GM23338 (cell line): ENCODE measurements at regions not wholly inside any gene's neighbourhood (a gene's known extent, or its start where the extent isn't known, plus 50 kb on each side); places are given as distances from the start of the nearest gene placed in this dataset.

Experiments
- ATAC-seq: fragments of 200-7000 bp; cut with Tn5 transposase; 3 replicates; pipeline ENCODE4 v1.9.1; 2020
- DNase-seq: peaks from one replicate; pipeline ENCODE4 v3.0.0-alpha.2; 2015; ENCODE audit warnings: low spot score
- H2AFZ ChIP-seq: fragments of 200-600 bp; sonication (generic); 2 replicates; pipeline ENCODE4 v1.8.0; 2016; ENCODE audit warnings: antibody characterized with exemption, mild to moderate bottlenecking, moderate library complexity
- H3F3A ChIP-seq: fragments of 200-600 bp; sonication (generic); replicated peaks from 2 replicates; pipeline ENCODE4 v1.8.0; 2017; ENCODE audit warnings: antibody characterized with exemption, mixed run types, low read depth
- H3K27ac ChIP-seq: fragments of 200-600 bp; sonication (generic); 2 replicates; pipeline ENCODE4 v1.6.1; 2016; ENCODE audit warnings: low read depth
- H3K27me3 ChIP-seq: fragments of 200-600 bp; sonication (generic); 2 replicates; pipeline ENCODE4 v1.8.0; 2016; ENCODE audit warnings: mild to moderate bottlenecking, mixed run types, moderate library complexity; ENCODE audit not compliant: insufficient read depth
- H3K36me3 ChIP-seq: fragments of 200-600 bp; sonication (generic); 2 replicates; pipeline ENCODE4 v1.8.0; 2016; ENCODE audit warnings: mild to moderate bottlenecking; ENCODE audit not compliant: insufficient read depth
- H3K4me1 ChIP-seq: fragments of 200-600 bp; sonication (generic); 2 replicates; pipeline ENCODE4 v1.8.0; 2016; ENCODE audit warnings: mild to moderate bottlenecking, moderate library complexity; ENCODE audit not compliant: insufficient read depth
- H3K4me2 ChIP-seq: fragments of 200-600 bp; sonication (generic); 2 replicates; pipeline ENCODE4 v1.7.1; 2017; ENCODE audit warnings: mixed run types
- H3K4me3 ChIP-seq: fragments of 200-600 bp; sonication (generic); 2 replicates; pipeline ENCODE4 v1.6.1; 2016; ENCODE audit warnings: mixed run types
- H3K79me2 ChIP-seq: fragments of 200-600 bp; sonication (generic); replicated peaks from 2 replicates; pipeline ENCODE4 v1.8.0; 2017; ENCODE audit warnings: mild to moderate bottlenecking; ENCODE audit not compliant: insufficient read depth
- H3K9me2 ChIP-seq: fragments of 200-600 bp; sonication (generic); 2 replicates; pipeline ENCODE4 v1.8.0; 2017; ENCODE audit not compliant: insufficient read depth
- H4K20me1 ChIP-seq: fragments of 200-600 bp; sonication (generic); replicated peaks from 2 replicates; pipeline ENCODE4 v1.8.0; 2017; ENCODE audit warnings: mild to moderate bottlenecking; ENCODE audit not compliant: insufficient read depth
- H3K27ac Mint-ChIP-seq: 2 replicates; pipeline ENCODE4 v1.8.0; 2020; ENCODE audit warnings: inconsistent platforms, mild to moderate bottlenecking, moderate library complexity, mixed read lengths
- H3K27me3 Mint-ChIP-seq: 3 replicates; pipeline ENCODE4 v1.8.0; 2022; ENCODE audit warnings: low read depth, mild to moderate bottlenecking, moderate library complexity, mixed read lengths, inconsistent platforms; ENCODE audit not compliant: insufficient read depth, poor library complexity
- H3K36me3 Mint-ChIP-seq: 3 replicates; pipeline ENCODE4 v1.8.0; 2021; ENCODE audit warnings: low read depth, mild to moderate bottlenecking, inconsistent platforms, moderate library complexity, mixed read lengths
- H3K4me1 Mint-ChIP-seq: 3 replicates; pipeline ENCODE4 v1.8.0; 2020; ENCODE audit warnings: mild to moderate bottlenecking, inconsistent platforms, mixed read lengths
- H3K4me3 Mint-ChIP-seq: 3 replicates; pipeline ENCODE4 v1.8.0; 2021; ENCODE audit warnings: moderate library complexity, mild to moderate bottlenecking, inconsistent platforms, mixed read lengths
- H3K9me3 Mint-ChIP-seq: 3 replicates; pipeline ENCODE4 v1.8.0; 2020; ENCODE audit warnings: moderate library complexity, mild to moderate bottlenecking, inconsistent platforms, mixed read lengths
- EZH2 ChIP-seq: fragments of 200-600 bp; sonication (generic); IDR thresholded peaks from one replicate; pipeline ENCODE4 v1.8.0; 2017; ENCODE audit warnings: antibody characterized with exemption, mild to moderate bottlenecking, low read depth; ENCODE audit not compliant: unreplicated experiment
- NANOG ChIP-seq: IDR thresholded peaks from 2 replicates; pipeline ENCODE4 v1.6.1; 2016; ENCODE audit warnings: antibody characterized with exemption, borderline replicate concordance
- STAT1 ChIP-seq: IDR thresholded peaks from one replicate; pipeline ENCODE4 v1.6.1; 2016; ENCODE audit warnings: antibody characterized with exemption; ENCODE audit not compliant: unreplicated experiment
- ZNF331 ChIP-seq: fragments of 250-450 bp; sonication (Bioruptor Pico); IDR thresholded peaks from 2 replicates; pipeline ENCODE4 v1.5.0; 2020; ENCODE audit warnings: low read depth, mild to moderate bottlenecking, moderate library complexity
- ZNF462 ChIP-seq: fragments of 250-450 bp; sonication (Bioruptor Pico); IDR thresholded peaks from 2 replicates; pipeline ENCODE4 v1.5.0; 2020; ENCODE audit warnings: mild to moderate bottlenecking, moderate library complexity

DNA sequence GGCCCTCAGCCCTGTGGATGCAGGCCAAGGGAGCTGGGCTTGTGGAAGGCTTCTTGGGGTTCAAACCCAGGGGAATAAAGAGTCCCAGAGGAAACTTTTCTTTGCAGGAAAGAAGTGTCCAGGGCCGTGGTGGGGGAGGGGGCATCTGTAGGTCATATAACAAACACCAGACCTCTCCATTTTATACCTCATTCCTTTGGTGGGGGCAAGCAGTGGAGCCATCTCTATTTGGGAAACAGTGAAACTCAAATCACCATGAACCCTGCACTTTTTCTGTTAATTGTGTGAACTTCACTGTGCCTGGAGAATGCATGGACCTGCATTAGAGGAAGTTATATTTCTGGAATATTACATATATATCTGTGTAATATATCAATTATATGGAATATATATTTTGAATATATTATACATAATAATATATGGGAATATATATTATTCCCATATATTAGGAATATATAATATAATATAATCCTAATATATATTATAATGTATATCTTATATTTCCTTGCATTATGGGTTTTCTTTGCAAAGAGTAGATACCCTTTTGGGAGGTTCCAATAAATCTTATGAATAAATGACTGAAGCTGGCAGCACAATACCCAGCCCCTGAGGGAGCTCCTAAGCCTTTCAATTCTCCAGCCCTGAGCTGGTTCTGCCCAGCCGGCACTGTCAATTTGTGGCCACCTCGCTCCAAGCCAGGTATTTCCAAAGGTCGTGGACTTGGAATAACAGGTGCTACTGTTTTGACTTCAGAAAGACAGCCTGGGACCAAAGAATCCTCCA lies 97.7 kb upstream of the PKDCC start:
- Histone ChIP-seq H4K20me1 (no peaks in the 10 kb centered on the region), H3K9me2 (no peaks in the 10 kb centered on the region; the same call in 1 of the 2 replicates), H2AFZ (0 out of 2 replicates have a peak overlapping the region, but pooled peaks have one; percentile 15), H3K79me2 (no peaks in the 10 kb centered on the region), H3F3A (peaks cover 9% of the 10 kb centered on the region; the same call in 1 of the 2 replicates), H3K4me2 (peak overlapping the region; percentile 77), H3K27me3 (peaks cover 8% of the 10 kb centered on the region), H3K36me3 (no peaks in the 10 kb centered on the region), H3K4me3 (peak overlapping the region; percentile 44; the same call in 1 of the 2 replicates), H3K4me1 (peaks cover 44% of the 10 kb centered on the region), H3K27ac (peak overlapping the region; percentile 53)
- DNase-seq (peak; percentile 51), ATAC-seq (no peak)
- Mint-ChIP-seq H3K27ac (peak overlapping the region; percentile 70; the same call in 1 of the 2 replicates), H3K4me1 (peaks cover 47% of the 10 kb centered on the region), H3K36me3 (no peaks in the 10 kb centered on the region), H3K9me3 (no peaks in the 10 kb centered on the region), H3K27me3 (peaks cover 7% of the 10 kb centered on the region), H3K4me3 (peak overlapping the region; percentile 1; the same call in 2 of the 3 replicates)
- TF ChIP-seq NANOG (no peak), ZNF331 (CRISPR knock-in tag) (no peak), EZH2 (no peak), ZNF462 (CRISPR knock-in tag) (no peak)

DNA sequence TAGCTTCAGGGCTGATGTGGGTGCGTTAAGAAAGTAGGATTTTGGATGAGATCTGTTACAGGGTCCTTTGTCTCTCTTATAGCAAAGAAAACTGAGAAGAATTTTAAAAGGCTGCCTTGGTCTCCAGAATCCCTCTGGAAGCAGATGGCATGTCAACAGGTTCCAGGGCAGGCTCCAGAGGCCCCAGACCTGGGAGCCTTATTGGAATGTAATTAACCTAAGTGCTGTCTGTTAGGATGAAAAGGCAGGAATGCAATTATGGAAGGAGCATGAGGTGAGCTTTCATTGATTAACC lies 97.2 kb upstream of the PKDCC start:
- Histone ChIP-seq H3K9me2 (no peaks in the 10 kb centered on the region; the same call in 1 of the 2 replicates), H2AFZ (no peak overlapping the region), H3K79me2 (no peaks in the 10 kb centered on the region), H3K27me3 (peaks cover 8% of the 10 kb centered on the region), H4K20me1 (no peaks in the 10 kb centered on the region), H3K4me2 (peak overlapping the region; percentile 70), H3K27ac (no peak overlapping the region; the same call in 1 of the 2 replicates), H3K4me3 (no peak overlapping the region), H3K36me3 (no peaks in the 10 kb centered on the region), H3F3A (peaks cover 9% of the 10 kb centered on the region; the same call in 1 of the 2 replicates), H3K4me1 (peaks cover 45% of the 10 kb centered on the region)
- no peak overlapping the region for H3K4me3 Mint-ChIP-seq
- TF ChIP-seq ZNF462 (CRISPR knock-in tag) (peak; percentile 62; the same call in 1 of the 2 replicates), STAT1 (no peak)
- peaks cover 7% of the 10 kb centered on the region for H3K27me3 Mint-ChIP-seq
- H3K4me1 Mint-ChIP-seq: peaks cover 50% of the 10 kb centered on the region
- ATAC-seq: no peak
- DNase-seq: peak; percentile 35
- no peak overlapping the region for H3K27ac Mint-ChIP-seq
- H3K9me3 Mint-ChIP-seq: no peaks in the 10 kb centered on the region
- no peaks in the 10 kb centered on the region for H3K36me3 Mint-ChIP-seq
